ENCODE measurements at regions not wholly inside any gene's neighbourhood (a gene's known extent, or its start where the extent isn't known, plus 50 kb on each side); places are given as distances from the start of the nearest gene placed in this dataset.
"Not testable (repeated sequence)": the region's sequence is repeated elsewhere in the genome, so short reads cannot be mapped to it uniquely, and the experiment has no call there.

DNA sequence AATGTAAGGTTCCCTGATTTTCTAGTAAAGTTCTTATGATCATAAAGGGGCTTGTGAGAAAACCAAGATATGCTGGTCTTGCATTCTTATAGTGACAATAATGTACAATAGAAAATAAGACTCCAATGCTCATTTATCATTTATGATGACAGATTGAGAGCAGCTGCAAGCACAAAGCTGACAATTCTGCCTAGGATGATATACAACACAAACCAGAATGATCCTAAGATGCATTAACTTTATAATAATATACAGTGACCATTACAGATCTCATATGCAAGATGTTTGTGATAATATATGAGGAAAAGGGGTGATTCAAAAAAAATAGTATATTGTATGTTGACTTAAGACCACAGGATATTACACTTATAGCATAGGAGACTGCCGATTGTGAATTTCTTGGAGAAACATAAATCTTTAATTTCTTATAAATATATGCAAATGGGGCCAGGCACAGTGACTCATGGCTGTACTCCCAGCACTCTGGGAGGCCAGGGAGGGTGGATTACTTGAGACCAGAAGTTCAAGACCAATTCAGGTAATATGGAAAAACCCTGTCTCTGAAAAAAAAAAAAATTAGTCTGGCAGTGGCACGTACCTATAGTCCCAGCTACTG, 387.0 kb downstream of the ZBBX start:
- no peak for DNase-seq

- DNase-seq, result no peak
Observed at GRCh38 chr3:166986000-166986399, 394.1 kb downstream of the ZBBX start.

- not testable (repeated sequence) for DNase-seq
Observed at GRCh38 chr3:166975796-166976195, 404.3 kb downstream of the ZBBX start.

DNA sequence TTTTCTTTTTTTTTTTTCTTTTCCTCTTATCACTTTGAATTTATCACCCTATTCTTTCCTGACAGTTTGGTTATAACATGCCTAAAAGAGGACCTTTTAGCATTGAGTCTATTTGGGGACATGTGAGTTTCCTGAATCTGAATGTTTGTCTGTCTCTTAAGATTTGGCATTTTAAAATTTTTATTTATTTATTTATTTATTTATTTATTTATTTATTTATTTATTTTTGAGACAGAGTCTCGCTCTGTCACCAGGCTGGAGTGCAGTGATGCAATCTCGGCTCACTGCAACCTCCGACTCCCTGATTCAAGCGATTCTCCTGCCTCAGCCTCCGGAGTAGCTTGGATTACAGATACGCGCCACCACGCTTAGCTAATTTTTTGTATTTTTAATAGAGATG, 412.4 kb downstream of the ZBBX start:
- not testable (repeated sequence) for DNase-seq

DNA sequence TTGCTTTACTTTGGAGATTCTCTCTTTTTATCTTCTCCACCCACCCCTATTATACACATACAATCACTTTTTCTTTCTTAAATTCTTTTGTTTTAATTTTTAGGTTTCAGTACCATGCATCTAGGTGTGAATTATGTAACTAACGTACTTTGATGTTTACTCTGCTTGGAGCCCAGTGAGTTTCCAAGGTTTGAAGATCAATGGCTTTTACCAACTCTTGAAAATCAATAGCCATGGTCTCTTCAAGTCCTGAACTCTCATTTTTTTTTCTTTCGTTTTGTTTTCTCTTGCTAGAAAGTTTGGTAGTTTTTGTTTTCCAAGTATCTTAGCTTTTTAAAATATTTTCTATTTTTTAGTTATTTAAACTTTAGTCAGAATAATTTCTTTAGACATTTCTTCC, 417.2 kb downstream of the ZBBX start:
- DNase-seq, result no peak

DNA sequence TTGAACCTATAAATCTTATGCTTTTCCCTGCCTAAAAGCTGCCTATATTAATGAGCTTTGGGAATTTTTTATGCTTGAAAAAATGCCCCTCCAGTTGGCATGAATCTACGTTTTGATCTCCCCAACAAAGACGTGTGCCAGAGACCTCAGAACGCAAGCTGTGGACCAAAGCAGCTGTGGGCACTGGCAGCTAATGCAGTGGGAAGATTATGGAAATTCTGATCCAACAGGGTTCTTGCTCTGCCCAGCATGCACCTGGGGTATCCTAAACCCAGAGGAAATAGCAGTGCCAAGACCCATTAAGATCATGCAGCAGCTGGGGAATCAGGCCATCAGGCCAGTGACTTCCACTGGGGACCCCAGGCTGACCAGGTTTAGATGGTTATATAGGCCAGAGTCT, 423.0 kb downstream of the ZBBX start:
- no peak for DNase-seq

GRCh38 chr3:166955201-166955939, 424.7 kb downstream of the ZBBX start:
- no peak for DNase-seq

DNA sequence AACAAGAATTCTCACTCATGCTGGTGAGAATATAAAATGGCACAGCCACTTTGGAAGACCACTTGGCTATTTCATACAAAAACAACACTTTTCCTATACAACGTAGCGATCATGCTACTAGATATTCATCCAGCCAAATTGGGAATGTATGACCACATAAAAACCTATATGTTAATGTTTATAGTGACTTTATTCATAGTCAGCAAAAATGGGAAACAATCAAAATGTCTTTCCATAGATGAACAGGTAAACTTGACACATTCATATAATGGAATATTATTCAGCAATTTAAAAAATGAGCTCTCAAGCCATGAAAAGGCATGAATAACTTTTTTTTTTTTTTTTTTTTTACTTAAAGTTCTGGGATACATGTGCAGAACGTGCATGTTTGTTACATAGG, 445.2 kb downstream of the ZBBX start:
- no peak for DNase-seq

DNA sequence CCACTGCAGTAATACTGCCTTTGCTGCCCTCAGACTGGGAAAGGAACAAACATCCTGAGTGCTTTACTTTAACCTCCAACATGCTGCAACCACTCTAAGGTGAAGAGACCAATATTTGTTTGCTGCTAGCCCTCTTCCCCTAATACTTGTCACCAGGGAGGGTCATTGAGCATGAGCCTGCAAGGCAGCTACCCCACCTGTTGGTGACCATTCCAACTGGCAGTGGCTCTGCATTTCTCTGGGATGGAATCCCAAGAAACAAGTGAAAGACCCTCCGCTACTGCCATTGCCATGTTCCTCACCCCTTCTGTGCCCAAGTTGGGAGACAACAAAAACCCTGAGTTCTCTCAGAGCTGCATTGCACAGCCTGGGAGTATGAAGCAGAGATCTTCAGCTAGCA, 462.7 kb downstream of the ZBBX start:
- no peak for DNase-seq

- DNase-seq, result no peak
Observed at GRCh38 chr3:166902374-166902773, 477.7 kb downstream of the ZBBX start.

GRCh38 chr3:166900866-166901577, 479.1 kb downstream of the ZBBX start:
- no peak for DNase-seq

- DNase-seq, result no peak
Observed at GRCh38 chr3:166897811-166898210, 482.3 kb downstream of the ZBBX start.

DNA sequence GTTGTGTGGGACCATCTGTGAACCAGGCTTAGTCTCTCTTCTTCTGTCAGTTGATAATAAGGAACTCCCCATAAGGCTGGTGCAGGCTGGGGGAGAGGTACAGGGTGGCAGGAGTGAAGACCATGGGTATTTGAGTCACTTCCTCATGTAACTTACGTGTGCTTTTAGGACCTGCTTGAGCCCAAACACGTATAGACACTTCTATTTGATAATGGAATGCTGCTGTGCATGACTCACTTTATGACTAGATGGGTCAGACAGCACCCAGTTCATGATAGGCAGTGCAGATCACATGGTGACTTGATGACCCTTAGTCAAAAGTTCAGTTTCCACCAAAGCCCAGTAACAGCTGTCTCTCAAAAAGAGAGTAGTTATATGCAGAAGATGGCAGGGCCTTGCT, 490.9 kb downstream of the ZBBX start:
- no peak for DNase-seq

DNA sequence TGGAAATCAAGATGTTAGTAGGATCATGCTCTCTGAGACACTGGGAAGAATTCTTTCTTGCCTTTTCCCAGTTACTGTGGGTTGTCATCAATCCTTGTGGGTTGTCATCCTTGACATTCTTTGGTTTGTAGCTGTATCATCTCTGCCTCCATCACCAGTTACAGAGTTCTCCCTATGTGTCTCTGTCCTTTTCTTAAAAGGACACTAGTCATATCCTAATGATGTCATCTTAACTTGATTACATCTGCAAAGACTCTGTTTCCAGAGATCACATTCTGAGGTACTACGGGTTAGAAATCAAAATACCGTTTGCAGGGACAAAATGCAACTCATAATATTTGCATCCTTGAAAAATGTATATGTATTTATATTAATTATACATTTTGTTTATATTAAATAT, 500.4 kb downstream of the ZBBX start:
- no peak for DNase-seq

DNA sequence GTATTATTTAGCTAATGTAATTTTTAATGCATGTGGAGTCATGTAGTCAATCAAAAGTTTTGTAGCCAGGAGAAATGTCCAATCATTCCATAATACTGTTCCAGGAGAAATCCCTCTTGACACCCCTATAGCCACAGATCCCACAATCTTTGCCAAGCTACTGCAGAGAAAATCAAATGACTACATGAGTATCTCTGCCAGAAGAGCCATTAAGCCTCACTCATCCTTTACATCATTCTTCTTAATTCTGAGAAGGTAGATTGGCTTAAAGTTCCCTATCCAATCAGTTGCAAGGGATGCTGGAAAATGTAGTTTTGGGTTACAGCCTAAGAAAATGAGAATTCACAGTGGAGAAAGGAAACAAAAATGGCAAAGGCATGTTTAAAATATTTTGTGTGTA, 502.1 kb downstream of the ZBBX start:
- no peak for DNase-seq

GRCh38 chr3:166864473-166865467, 515.3 kb downstream of the ZBBX start:
- no peak for DNase-seq

DNA sequence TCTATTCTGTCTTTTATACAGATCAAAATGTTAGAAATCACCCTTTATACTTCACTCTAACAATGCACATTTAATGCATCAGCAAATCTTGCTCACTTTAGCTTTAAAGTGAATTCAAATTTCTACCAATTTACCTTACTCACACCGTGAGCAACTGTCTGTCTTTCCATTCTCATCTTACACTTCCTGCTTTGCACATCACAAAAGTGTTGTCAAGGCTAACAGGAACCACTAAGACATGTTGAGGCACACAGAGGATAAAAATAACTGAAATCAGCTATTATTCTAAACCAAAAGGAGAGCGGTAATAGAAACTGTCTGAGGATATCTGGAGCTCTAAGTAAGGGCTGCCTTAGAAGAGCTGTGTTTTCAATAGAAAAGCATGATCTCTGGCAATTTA, 519.9 kb downstream of the ZBBX start:
- DNase-seq, result no peak

DNA sequence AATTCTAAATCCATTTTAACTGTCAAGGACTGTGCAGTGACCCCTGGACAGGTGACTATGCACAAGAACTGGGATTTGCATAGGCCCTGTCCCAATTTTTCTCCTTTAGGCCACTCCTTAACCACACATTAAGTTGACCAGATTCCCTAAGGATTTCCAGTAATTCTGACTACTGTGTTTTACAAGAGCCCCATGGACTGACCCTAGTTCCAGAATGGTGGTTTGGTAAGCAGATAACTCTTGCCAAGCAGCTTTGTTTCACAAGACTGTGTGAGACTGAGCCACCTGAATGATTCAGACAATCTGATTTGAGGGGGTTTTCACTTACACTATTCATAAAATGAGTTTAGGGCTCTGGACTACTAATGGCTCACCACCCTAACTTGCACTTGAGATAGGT, 535.8 kb downstream of the ZBBX start:
- DNase-seq, result no peak

DNA sequence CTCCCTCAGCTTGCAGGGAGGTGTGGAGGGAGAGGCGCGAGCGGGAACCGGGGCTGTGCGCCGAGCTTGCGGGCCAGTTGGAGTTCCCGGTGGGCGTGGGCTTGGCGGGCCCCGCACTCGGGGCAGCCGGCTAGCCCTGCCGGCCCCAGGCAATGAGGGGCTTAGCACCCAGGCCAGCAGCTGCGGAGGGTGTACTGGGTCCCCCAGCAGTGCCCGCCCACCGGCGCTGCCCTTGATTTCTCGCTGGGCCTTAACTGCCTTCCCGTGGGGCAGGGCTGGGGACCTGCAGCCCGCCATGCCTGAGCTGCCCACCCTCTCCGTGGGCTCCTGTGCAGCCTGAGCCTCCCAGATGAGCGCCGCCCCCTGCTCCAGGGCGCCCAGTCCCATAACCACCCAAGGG, 537.3 kb downstream of the ZBBX start:
- DNase-seq, result not testable (repeated sequence)

GRCh38 chr3:166837535-166837934, 542.6 kb downstream of the ZBBX start:
- DNase-seq, result peak; percentile 9 to 46 (median 32)

DNA sequence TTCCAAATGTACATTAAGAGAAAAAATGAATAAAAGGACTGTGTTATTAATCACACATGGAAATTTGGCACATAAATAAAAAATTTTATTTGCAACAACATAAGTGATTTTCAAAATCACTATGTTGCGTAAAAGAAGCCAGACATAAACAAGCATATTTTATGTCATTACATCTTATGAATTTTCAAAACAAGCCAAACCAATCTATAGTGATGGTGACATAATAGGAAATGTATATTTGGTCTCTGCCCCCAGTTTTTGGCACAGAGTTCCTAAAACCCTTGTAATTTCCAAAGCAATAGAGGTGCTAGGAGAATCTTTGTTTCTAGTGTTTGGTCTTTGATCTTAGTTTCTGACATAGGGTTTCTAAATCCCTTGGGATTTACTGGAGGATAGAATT, 543.3 kb downstream of the ZBBX start:
- DNase-seq, result no peak

GRCh38 chr3:166829896-166830295, 550.2 kb downstream of the ZBBX start:
- no peak for DNase-seq

- DNase-seq, result no peak
Observed at GRCh38 chr3:166818464-166818863, 561.6 kb downstream of the ZBBX start.

Data from suppressor macrophage (primary cell).